ENCODE measurements at regions not wholly inside any gene's neighbourhood (a gene's known extent, or its start where the extent isn't known, plus 50 kb on each side); places are given as distances from the start of the nearest gene placed in this dataset.

- WGBS, 2 donors = 62 to 89% methylated on average over 2 of the region's 2 CpGs
- DNase-seq (ENCODE audit: low spot score in 2 of 2) = no peak
- TF ChIP-seq POLR2A (IDR thresholded peaks at IDR 0.05) = no peak
- no peak for TF ChIP-seq CTCF (IDR thresholded peaks at IDR 0.05)
- no peak overlapping the region for H3K4me3 ChIP-seq (ENCODE audit: low read depth, poor library complexity, severe bottlenecking)
- intact Hi-C loops (cut with DNase I; ENCODE audit: low total_unique reads) = no loop called here
These were observed 368.0 kb downstream of the SETD4 start for GRCh38 chr21:35692311-35692710.

GRCh38 chr21:35690436-35690835 is 369.9 kb downstream of the SETD4 start:
- WGBS, 2 donors = 91 to 93% methylated on average over 2 of the region's 2 CpGs
- no peak for TF ChIP-seq CTCF (IDR thresholded peaks at IDR 0.05)
- no peak for TF ChIP-seq POLR2A (IDR thresholded peaks at IDR 0.05)
- no peak for DNase-seq (ENCODE audit: low spot score in 2 of 2)
- H3K4me3 ChIP-seq (ENCODE audit: low read depth, poor library complexity, severe bottlenecking) = no peak overlapping the region
- intact Hi-C loops (cut with DNase I; ENCODE audit: low total_unique reads) = no loop called here

- 30 to 70% methylated on average over 3 of the region's 3 CpGs for WGBS, 2 donors
- DNase-seq (ENCODE audit: low spot score in 2 of 2) = no peak
- TF ChIP-seq POLR2A (IDR thresholded peaks at IDR 0.05) (no peak), CTCF (IDR thresholded peaks at IDR 0.05) (no peak)
- intact Hi-C loops (cut with DNase I; ENCODE audit: low total_unique reads) = no loop called here
- H3K4me3 ChIP-seq (ENCODE audit: low read depth, poor library complexity, severe bottlenecking) = no peak overlapping the region
These were observed 374.2 kb downstream of the SETD4 start for GRCh38 chr21:35686156-35686555.

DNA sequence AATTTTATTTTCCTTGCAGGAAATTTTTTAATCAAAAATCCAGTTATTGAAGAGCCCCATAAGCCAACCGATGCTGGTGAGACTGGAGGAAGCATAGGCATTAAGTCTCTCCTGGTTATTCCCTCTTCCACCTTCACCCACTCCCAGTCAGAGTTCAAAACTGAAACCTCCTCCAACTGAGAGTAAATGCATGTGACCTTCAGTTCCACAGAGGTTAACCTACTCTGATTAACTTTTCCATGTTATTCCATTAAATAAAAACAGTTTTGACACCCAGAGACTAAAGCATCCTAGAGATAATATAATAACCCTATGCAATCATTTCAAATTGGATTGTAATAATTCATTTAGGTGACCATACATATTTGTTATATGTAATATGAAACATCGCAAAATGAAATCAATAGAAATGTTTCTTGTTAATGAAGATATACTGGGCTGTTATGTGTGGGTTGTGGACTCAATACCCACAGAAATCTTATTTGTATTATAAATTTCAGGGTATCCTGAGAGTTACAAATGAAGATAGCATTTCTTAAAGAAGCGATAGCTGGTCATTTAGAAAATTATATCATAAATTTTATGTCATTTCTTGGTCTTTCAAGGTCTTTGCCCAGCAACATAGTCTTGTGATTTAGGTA is 376.5 kb downstream of the SETD4 start:
- DNase-seq (ENCODE audit: low spot score in 2 of 2) = no peak

DNA sequence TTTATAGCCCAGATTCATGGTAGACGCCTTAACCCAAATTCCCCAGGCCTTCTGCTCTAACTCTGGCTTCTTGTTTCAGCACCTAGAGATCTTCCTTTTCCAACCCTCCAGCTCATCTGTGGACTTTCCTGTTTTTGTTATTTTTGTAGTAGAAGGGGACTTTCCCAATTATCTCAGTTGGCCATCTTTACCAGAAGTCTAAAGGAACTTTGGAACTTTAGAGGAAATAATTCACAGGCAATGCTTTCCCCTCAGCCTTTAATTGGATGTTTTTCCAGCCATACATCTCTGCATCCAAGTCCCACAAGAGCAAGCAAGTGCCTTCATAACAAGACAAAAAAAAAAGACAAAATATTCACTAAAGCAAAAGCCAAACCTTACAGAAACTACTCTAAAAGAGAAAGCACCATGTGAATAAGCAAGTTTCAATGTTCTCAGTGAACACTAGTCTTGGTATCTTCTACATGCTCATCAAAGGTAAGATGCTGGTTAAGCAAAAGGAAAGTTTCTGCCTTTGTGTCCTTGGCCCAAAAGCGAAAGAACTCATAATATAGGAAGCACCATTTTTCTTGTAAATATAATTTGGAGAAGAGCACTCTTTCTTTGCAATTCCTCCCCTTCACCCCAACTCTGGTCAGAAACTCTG is 377.3 kb downstream of the SETD4 start:
- H3K4me3 ChIP-seq (ENCODE audit: low read depth, poor library complexity, severe bottlenecking) = no peak overlapping the region
- no peak for DNase-seq (ENCODE audit: low spot score in 2 of 2)
- TF ChIP-seq POLR2A (IDR thresholded peaks at IDR 0.05) (no peak), CTCF (IDR thresholded peaks at IDR 0.05) (no peak)
- WGBS, 2 donors = 73 to 80% methylated on average over 2 of the region's 2 CpGs
- intact Hi-C loops (cut with DNase I; ENCODE audit: low total_unique reads) = no loop called here

More for the DNA sequence above, 376.5 kb downstream of the SETD4 start:
- 91 to 94% methylated on average over 3 of the region's 3 CpGs for WGBS, 2 donors
- intact Hi-C loops (cut with DNase I; ENCODE audit: low total_unique reads) = no loop called here
- no peak overlapping the region for H3K4me3 ChIP-seq (ENCODE audit: low read depth, poor library complexity, severe bottlenecking)
- TF ChIP-seq POLR2A (IDR thresholded peaks at IDR 0.05) (no peak), CTCF (IDR thresholded peaks at IDR 0.05) (no peak)
